ENCODE measurements at regions not wholly inside any gene's neighbourhood (a gene's known extent, or its start where the extent isn't known, plus 50 kb on each side); places are given as distances from the start of the nearest gene placed in this dataset.

- no peaks in the 10 kb centered on the region for H3K9me3 ChIP-seq (ENCODE audit: low read depth)
- H3K9me2 ChIP-seq (replicated peaks; ENCODE audit: insufficient read depth) = no peaks in the 10 kb centered on the region
- no peaks in the 10 kb centered on the region for H3K79me2 ChIP-seq
- no peak overlapping the region for H3K4me2 ChIP-seq
- DNase-seq (ENCODE audit: low spot score) = no peak
- H3K4me3 ChIP-seq = no peak overlapping the region
- WGBS (ENCODE audit: low lambda C conversion rate, missing lambda C conversion rate) = 39% methylated on average over 8 of the region's 8 CpGs
- no peaks in the 10 kb centered on the region for H3K27me3 ChIP-seq
- no peaks in the 10 kb centered on the region for H3K4me1 ChIP-seq (ENCODE audit: insufficient read depth)
- TF ChIP-seq EZH2 (IDR thresholded peaks at IDR 0.05; ENCODE audit: borderline replicate concordance) (no peak), EZH2phosphoT487 (IDR thresholded peaks at IDR 0.05; ENCODE audit: low read depth, severe bottlenecking, unreplicated experiment) (no peak)
- TF ChIP-seq, protein P1, sequence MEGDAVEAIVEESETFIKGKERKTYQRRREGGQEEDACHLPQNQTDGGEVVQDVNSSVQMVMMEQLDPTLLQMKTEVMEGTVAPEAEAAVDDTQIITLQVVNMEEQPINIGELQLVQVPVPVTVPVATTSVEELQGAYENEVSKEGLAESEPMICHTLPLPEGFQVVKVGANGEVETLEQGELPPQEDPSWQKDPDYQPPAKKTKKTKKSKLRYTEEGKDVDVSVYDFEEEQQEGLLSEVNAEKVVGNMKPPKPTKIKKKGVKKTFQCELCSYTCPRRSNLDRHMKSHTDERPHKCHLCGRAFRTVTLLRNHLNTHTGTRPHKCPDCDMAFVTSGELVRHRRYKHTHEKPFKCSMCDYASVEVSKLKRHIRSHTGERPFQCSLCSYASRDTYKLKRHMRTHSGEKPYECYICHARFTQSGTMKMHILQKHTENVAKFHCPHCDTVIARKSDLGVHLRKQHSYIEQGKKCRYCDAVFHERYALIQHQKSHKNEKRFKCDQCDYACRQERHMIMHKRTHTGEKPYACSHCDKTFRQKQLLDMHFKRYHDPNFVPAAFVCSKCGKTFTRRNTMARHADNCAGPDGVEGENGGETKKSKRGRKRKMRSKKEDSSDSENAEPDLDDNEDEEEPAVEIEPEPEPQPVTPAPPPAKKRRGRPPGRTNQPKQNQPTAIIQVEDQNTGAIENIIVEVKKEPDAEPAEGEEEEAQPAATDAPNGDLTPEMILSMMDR (IDR thresholded peaks at IDR 0.05; ENCODE audit: poor library complexity) = no peak
- no peak overlapping the region for H2AFZ ChIP-seq
- H3K36me3 ChIP-seq (replicated peaks; ENCODE audit: insufficient read depth, low read depth) = no peaks in the 10 kb centered on the region
- no peak overlapping the region for H3K27ac ChIP-seq
- H4K20me1 ChIP-seq (ENCODE audit: insufficient read depth, poor library complexity, severe bottlenecking) = no peaks in the 10 kb centered on the region
Observed at GRCh38 chr2:165017966-165018596, 62.8 kb upstream of the SLC38A11 start.

- H4K20me1 ChIP-seq (ENCODE audit: insufficient read depth, poor library complexity, severe bottlenecking) = no peaks in the 10 kb centered on the region
- peak; percentile 75 for DNase-seq (ENCODE audit: low spot score)
- 32% methylated on average over 15 of the region's 15 CpGs for WGBS (ENCODE audit: low lambda C conversion rate, missing lambda C conversion rate)
- H3K27me3 ChIP-seq = no peaks in the 10 kb centered on the region
- H2AFZ ChIP-seq = no peak overlapping the region
- H3K9me2 ChIP-seq (replicated peaks; ENCODE audit: insufficient read depth) = no peaks in the 10 kb centered on the region
- TF ChIP-seq EZH2 (IDR thresholded peaks at IDR 0.05; ENCODE audit: borderline replicate concordance) = no peak
- TF ChIP-seq EZH2phosphoT487 (IDR thresholded peaks at IDR 0.05; ENCODE audit: low read depth, severe bottlenecking, unreplicated experiment) = no peak
- TF ChIP-seq, protein P1 (IDR thresholded peaks at IDR 0.05; ENCODE audit: poor library complexity) = peak; percentile 75
- H3K79me2 ChIP-seq = no peaks in the 10 kb centered on the region
- H3K4me2 ChIP-seq = no peak overlapping the region
- H3K36me3 ChIP-seq (replicated peaks; ENCODE audit: insufficient read depth, low read depth) = no peaks in the 10 kb centered on the region
- no peaks in the 10 kb centered on the region for H3K9me3 ChIP-seq (ENCODE audit: low read depth)
- H3K4me1 ChIP-seq (ENCODE audit: insufficient read depth) = no peaks in the 10 kb centered on the region
- no peak overlapping the region for H3K27ac ChIP-seq
- no peak overlapping the region for H3K4me3 ChIP-seq
Observed at GRCh38 chr2:165016772-165017411, 61.6 kb upstream of the SLC38A11 start.

- no peak overlapping the region for H2AFZ ChIP-seq
- peak; percentile 86 for DNase-seq (ENCODE audit: low spot score)
- H3K36me3 ChIP-seq (replicated peaks; ENCODE audit: insufficient read depth, low read depth) = no peaks in the 10 kb centered on the region
- no peaks in the 10 kb centered on the region for H3K27me3 ChIP-seq
- 23% methylated on average over 4 of the region's 4 CpGs for WGBS (ENCODE audit: low lambda C conversion rate, missing lambda C conversion rate)
- H4K20me1 ChIP-seq (ENCODE audit: insufficient read depth, poor library complexity, severe bottlenecking) = no peaks in the 10 kb centered on the region
- no peaks in the 10 kb centered on the region for H3K9me2 ChIP-seq (replicated peaks; ENCODE audit: insufficient read depth)
- no peak overlapping the region for H3K27ac ChIP-seq
- H3K79me2 ChIP-seq = no peaks in the 10 kb centered on the region
- H3K9me3 ChIP-seq (ENCODE audit: low read depth) = no peaks in the 10 kb centered on the region
- no peak overlapping the region for H3K4me3 ChIP-seq
- TF ChIP-seq, protein P1 (IDR thresholded peaks at IDR 0.05; ENCODE audit: poor library complexity) = peak; percentile 93
- TF ChIP-seq EZH2 (IDR thresholded peaks at IDR 0.05; ENCODE audit: borderline replicate concordance) = no peak
- H3K4me2 ChIP-seq = no peak overlapping the region
- H3K4me1 ChIP-seq (ENCODE audit: insufficient read depth) = no peaks in the 10 kb centered on the region
Observed at GRCh38 chr2:165015052-165015642, 59.8 kb upstream of the SLC38A11 start.
